ENCODE measurements at regions not wholly inside any gene's neighbourhood (a gene's known extent, or its start where the extent isn't known, plus 50 kb on each side); places are given as distances from the start of the nearest gene placed in this dataset.
"Not testable (repeated sequence)": the region's sequence is repeated elsewhere in the genome, so short reads cannot be mapped to it uniquely, and the experiment has no call there.

- no peak for DNase-seq (ENCODE audit: low read depth)
These were observed 221.7 kb upstream of the RXFP2 start for GRCh38 chr13:31517599-31517998.

GRCh38 chr13:31518645-31519044 is 220.7 kb upstream of the RXFP2 start:
- DNase-seq (ENCODE audit: low read depth) = no peak

- DNase-seq (ENCODE audit: low read depth) = no peak
These were observed 217.9 kb upstream of the RXFP2 start for GRCh38 chr13:31521435-31521834.

- no peak for DNase-seq (ENCODE audit: low read depth)
These were observed 216.9 kb upstream of the RXFP2 start for GRCh38 chr13:31522396-31522795.

GRCh38 chr13:31528176-31528575 is 211.2 kb upstream of the RXFP2 start:
- no peak for DNase-seq (ENCODE audit: low read depth)

GRCh38 chr13:31528758-31529157 is 210.6 kb upstream of the RXFP2 start:
- no peak for DNase-seq (ENCODE audit: low read depth)

GRCh38 chr13:31530922-31531321 is 208.4 kb upstream of the RXFP2 start:
- no peak for DNase-seq (ENCODE audit: low read depth)

- DNase-seq (ENCODE audit: low read depth) = no peak
These were observed 202.3 kb upstream of the RXFP2 start for GRCh38 chr13:31537052-31537451.

- DNase-seq (ENCODE audit: low read depth) = peak; percentile 10
These were observed 201.0 kb upstream of the RXFP2 start for GRCh38 chr13:31538067-31539042.

GRCh38 chr13:31540281-31540680 is 199.0 kb upstream of the RXFP2 start:
- DNase-seq (ENCODE audit: low read depth) = no peak

GRCh38 chr13:31543190-31543589 is 196.1 kb upstream of the RXFP2 start:
- no peak for DNase-seq (ENCODE audit: low read depth)

GRCh38 chr13:31545616-31546015 is 193.7 kb upstream of the RXFP2 start:
- DNase-seq (ENCODE audit: low read depth) = no peak

- DNase-seq (ENCODE audit: low read depth) = peak; percentile 1
These were observed 182.9 kb upstream of the RXFP2 start for GRCh38 chr13:31556376-31556775.

- not testable (repeated sequence) for DNase-seq (ENCODE audit: low read depth)
These were observed 155.1 kb upstream of the RXFP2 start for GRCh38 chr13:31584221-31584620.

- DNase-seq (ENCODE audit: low read depth) = no peak
These were observed 151.5 kb upstream of the RXFP2 start for GRCh38 chr13:31587698-31588266.

GRCh38 chr13:31588316-31588715 is 151.0 kb upstream of the RXFP2 start:
- no peak for DNase-seq (ENCODE audit: low read depth)

GRCh38 chr13:31588893-31589292 is 150.4 kb upstream of the RXFP2 start:
- no peak for DNase-seq (ENCODE audit: low read depth)

- no peak for DNase-seq (ENCODE audit: low read depth)
These were observed 147.6 kb upstream of the RXFP2 start for GRCh38 chr13:31591642-31592233.

- no peak for DNase-seq (ENCODE audit: low read depth)
These were observed 145.3 kb upstream of the RXFP2 start for GRCh38 chr13:31594056-31594455.

GRCh38 chr13:31595563-31595962 is 143.8 kb upstream of the RXFP2 start:
- no peak for DNase-seq (ENCODE audit: low read depth)

- DNase-seq (ENCODE audit: low read depth) = no peak
These were observed 140.3 kb upstream of the RXFP2 start for GRCh38 chr13:31598990-31599389.

- no peak for DNase-seq (ENCODE audit: low read depth)
These were observed 134.1 kb upstream of the RXFP2 start for GRCh38 chr13:31605076-31605860.
